ENCODE measurements at regions not wholly inside any gene's neighbourhood (a gene's known extent, or its start where the extent isn't known, plus 50 kb on each side); places are given as distances from the start of the nearest gene placed in this dataset.

DNA sequence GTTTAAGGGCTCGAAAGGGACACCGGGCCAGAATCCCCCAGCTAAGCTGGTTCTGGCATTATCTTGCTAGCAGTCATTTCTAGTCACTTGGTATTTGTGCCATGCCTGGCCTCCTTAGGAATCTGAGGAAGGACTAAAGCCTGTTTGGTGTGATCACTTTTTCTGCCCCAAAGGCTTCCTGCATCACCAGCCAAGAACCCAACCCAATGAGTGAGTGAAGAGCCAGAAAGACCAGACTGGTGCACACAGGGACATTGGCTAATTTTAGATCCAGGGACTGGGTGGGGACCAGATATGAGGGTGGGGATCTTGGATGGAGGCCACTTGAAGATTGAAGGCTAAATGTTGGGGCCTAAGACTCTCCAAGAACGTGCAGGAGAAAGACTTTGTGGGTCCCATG is 411.9 kb upstream of the TNP1 start:
- DNase-seq (ENCODE audit: low spot score): no peak

DNA sequence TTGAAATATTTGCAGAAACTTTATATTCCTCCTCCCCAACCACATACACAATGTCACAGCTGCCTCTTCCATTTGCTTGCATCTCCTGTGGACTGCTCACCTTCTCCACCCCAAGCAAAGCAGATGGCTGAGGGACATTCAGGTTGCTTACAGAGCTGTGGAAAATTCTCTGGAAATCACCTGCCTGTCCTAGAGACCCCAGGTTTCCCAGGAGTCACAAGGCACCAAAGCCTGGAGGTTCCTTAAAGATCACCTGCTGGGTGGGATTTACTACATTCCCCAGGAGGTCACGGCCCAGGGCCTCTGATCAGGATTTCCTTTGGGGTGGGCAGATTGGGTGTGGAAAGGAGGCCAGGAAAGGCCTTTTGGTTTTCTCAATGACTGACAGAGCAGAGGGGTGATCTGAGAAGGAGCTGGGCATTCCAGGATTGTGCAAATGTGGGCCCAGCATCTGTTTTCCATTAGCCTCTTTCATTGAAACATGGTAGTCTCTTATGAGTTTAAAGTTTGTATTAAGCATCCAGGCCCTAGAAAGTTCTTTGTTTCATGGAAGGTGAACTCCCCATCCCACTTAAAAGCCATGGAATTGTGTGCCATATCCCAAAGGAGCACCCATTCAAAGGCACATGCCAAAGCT is 410.7 kb upstream of the TNP1 start:
- no peak for DNase-seq (ENCODE audit: low spot score)

DNA sequence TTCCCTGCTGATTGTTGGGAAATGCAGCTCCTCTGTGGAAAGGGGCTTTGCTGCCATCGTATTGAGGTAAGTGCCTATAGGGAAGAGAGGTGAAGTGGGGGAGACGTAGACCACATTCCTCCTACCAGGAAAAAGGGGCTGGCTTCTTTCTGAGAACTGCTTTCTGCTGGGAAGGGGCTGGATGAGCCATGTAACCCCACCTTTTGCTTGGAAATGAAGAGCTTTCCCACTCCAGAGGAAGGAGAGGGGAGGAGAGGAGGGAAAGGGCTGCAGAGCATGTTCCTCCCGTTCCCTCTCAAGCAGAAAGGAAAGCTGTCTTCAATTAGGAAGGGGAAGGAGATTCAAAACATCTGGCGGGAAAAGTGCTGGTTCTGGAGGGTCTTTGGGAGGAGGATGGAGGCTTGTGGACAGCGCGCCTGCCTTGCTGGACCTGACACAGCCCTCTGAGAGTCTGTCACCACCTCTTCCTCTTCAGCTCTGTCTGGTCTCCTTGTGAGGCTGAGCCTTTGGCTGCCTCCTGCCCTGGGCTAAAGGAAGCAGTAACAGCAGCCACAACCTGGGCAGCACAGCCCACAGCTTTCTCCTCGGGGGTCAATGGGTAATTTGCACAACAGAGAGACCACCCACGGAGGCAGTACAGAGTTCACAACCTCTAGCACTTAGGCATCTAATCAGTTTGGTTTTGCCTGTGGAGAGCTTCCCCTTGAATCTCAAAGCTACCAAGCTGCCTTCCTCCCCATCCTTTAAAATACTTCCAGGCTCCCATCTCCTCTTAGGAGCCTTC is 410.0 kb upstream of the TNP1 start:
- DNase-seq (ENCODE audit: low spot score): no peak

DNA sequence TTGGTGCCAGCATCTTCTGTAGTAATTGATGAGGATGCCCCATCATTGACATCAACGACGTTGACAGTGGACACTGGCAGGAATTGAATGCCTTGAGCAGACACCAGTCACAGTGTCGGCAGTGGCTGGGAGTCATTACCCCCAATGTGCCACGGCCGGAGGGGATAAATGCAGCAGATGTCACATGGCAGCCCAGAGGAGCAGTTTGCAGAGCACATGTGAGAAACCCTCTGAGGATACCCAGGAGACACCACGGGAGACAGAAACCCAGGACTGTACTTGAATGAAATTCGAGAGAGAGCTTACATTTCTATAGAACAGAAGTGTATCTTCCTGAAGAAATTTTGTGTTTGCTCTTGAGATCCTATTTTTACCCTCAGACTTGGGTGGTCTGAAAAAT is 409.1 kb upstream of the TNP1 start:
- no peak for DNase-seq (ENCODE audit: low spot score)

DNA sequence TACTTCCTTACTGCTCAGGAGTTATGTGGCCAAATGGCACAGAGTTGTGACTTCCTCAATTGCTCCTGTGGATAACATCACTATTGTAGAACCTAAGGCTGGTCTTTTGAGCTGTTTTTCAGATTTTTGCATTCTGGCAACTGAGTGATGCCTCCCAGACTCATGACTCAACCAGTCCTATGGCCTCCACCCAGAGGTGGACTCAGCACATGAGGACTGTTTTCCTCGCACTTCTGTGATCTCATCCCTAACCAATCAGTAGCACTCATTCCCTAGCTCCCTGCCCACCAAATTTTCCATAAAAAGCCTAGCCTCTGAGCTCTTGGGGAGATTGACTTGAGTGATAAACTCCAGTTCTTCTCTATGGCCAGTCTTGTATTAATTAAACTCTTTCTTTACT is 407.9 kb upstream of the TNP1 start:
- DNase-seq (ENCODE audit: low spot score): no peak

DNA sequence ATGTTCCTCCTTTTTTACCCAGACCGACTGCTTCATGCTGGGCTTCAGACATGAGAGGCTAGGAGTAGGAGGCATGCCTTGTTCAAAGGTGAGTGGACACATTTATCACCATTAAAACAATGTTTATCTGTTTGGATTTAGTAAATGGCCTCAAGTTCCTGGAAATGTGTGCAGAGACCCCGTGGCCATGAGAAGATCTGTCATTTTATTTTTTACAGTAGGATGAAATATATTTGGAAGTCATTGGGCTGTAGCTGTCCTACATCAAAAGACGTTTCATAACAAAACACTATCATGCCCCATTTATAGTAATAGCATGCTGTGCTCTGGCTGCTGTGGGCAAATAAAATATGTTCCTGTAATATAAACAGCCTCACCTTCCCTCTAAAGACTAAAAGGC is 403.9 kb upstream of the TNP1 start:
- DNase-seq (ENCODE audit: low spot score): no peak

DNA sequence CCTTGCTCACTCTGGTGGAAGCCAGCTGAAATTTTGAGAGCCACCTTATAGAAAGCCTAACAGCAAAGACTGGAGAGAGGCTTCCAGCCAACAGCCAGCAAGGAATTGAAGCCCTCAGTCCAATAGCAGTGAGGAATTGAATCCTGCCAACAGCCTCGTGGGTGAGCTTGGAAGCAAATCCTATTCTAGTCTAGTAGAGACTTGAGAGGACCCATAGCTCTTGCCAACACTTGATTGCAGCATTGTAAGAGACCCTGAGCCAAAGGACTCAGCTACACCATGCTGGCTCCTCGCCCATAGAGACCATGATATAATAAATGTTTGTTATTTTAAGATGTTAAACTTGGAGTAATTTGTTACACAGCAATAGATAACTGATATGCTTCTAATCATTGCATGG is 403.0 kb upstream of the TNP1 start:
- DNase-seq (ENCODE audit: low spot score): no peak

DNA sequence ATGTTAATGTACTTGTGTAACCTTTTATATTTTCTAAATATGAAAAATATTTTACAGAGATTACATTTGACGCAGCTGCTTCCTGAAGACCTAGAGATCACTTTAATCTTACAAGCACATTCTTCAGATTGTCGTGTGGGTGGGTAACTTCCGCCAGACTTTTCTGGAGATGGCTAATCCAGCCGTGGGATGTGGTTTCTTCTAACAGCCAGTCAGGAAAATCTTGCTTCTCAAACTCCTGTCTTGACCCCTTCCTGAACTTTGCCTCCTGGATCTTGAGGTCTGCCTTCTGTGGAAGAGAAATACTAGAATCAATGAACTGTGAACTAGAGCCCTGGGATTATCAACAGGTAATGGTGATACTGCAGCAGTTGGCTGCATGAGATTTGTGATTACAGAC is 401.6 kb upstream of the TNP1 start:
- DNase-seq (ENCODE audit: low spot score): peak; percentile 84

DNA sequence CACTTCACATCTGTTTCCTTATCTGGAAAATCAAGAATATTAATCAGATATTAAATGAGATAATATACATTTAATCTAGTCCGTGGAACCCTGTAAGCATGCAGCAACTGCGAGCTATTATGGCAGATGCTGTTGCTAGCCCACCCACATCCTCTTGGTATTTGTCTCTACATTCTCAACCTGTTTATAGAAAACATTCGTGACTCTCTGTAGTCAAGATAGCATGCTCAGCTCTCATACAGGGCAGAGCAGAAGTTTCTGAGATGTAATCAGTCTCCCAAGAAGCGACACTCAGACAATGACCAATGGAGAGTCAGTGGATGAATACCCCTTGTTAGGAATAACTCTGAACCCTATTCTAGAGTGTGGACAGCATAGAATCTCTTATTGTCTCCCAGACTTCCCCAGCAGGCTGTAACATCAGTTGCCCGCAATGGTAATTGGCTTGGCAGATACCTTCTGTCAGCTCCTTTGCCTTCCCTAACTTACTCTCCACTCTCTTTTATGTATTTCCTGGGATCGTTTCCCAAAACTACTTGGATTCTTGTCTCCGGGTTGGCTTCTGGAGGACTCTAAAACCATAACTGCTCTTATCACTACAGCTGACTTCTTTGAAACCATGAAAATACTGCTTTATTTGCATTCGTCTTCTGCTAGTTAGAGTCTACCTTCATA is 400.7 kb upstream of the TNP1 start:
- DNase-seq (ENCODE audit: low spot score): no peak

DNA sequence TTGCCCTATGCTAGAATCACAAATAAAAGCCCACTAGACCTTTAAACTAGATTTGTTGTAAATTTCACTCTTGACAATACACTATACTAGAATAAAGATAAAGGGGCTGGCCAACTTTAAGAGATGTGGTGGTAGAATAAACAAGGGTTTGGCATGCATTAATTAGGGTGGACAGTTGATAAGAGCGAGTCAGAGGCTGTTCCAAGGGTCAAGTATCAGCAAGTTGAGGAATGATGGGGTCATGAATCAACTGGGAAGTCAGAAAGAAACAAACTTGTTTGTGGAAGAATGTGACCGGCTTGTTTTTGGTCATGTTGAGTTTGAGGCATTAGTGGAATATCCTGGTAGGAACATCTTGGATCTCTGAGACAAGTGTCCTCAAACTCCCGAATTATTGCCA is 398.3 kb upstream of the TNP1 start:
- DNase-seq (ENCODE audit: low spot score): peak; percentile 28

DNA sequence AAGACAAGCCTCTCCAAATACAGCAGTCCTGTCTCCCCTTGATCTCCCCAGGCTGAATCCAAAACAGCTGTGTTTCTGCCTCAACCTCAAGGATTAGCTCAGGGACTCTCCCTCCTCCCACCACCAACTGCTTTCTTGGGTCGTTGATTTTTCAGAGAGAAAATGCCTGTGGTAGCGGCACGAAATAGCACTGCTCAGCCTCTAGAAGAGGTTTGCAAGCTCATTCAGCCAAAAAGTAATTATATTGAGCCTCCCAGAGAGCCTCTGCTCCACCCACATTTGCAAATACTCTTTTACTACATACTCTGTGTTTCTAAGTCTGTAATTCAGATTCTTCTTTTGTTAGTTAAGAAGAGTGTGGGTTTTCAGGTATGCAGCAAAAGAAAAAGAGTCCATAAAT is 396.4 kb upstream of the TNP1 start:
- DNase-seq (ENCODE audit: low spot score): peak; percentile 46

DNA sequence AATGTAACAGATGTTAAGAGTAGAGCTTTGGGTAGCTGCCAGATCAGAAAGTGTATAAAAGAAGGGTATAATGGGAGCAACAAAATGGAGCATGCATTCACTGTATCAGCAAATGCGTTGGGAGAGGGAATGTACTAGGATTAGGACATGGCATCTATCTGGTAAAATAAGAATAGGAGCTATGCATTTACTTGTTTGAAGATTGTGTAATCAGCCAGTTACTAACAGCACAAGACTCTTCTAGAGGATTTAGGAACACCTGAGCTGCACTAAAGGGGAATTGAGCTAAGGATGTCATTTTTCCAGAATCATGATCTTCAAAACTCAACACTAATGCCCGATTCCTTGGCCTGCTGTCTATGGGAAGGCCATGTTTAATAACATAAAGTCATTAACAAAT is 394.2 kb upstream of the TNP1 start:
- no peak for DNase-seq (ENCODE audit: low spot score)

DNA sequence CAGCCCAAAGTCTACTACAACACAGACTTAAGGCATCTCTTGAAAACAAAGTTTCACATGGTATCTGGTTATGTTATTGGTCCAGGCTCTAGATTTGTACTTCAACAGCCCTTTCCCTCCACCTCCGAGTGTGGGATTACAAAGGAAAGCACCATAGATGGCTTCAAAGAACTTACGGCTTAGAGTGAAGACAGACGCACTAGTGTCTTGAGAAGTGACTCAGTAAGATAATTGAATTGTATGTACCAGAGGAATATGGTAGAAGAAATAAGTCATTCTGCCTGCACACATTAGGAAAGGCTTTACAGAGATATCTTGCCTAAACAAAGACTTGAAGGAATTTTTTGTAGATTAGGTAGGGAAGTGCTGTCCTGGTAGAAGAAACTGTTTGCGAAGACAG is 392.3 kb upstream of the TNP1 start:
- DNase-seq (ENCODE audit: low spot score): no peak

DNA sequence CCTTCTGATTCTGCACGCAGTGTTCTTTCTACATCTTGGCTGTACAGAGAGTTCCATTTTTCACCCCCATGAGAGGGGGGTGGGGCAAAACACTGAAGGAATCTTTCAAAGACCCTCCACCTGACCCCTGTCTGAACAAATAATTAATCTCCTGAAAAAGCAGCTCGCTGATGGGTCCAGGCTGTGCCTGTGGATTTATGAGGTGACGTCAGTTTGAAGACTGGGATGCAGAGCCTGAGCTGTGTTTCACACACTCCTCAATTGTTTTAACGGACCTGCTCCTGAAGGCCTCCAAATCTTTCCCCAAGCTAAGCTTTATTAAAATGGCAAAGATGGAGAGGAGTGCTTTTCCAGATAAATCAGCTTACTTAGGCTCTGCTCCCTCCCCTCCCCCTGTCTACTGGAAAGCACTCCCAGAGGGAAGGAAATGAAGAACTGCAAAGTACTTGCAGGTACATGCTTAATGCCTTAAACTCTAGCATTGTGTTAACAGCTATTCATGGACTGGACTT is 390.2 kb upstream of the TNP1 start:
- DNase-seq (ENCODE audit: low spot score): no peak

DNA sequence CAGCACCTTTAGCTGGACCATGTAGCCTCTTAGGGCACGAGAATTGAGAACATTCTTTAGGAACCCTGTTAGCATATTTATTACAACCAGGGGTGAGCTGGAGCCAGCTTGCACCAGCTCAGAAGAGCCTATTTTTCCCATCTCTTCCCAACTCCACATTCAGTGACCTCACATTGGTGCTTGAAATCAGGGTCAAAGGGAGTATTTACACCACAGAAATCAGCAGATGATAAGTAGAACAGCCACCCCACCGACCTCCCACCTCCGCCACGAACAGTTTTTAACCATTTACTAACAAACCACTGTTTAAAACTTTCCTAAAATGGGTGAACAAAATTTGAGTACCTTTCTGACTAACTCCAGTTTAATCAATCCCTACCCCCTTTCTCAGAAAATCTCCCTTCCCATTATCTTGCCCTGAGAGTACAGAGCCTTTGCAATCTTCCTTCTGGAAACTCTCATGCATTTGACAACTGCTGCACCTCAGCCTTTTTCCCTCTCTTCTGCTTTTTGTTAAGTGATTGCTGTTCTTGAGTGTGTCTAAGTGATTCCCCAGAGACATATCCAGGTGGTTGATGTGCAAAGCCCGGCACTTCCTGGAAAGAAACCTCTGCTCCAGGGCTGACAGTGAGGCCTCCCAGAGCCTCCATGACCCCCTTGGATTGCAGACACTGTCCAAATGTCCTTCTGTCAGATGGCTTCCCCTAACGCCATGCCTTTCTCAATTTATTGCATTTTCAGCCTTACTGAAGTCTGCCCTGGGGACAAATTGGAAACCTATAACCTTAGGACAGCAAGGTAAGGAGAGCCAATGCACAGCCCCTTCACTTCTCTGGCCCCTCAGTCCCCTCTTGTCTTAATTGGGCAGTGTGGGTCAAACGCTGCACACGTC is 389.5 kb upstream of the TNP1 start:
- no peak for DNase-seq (ENCODE audit: low spot score)

DNA sequence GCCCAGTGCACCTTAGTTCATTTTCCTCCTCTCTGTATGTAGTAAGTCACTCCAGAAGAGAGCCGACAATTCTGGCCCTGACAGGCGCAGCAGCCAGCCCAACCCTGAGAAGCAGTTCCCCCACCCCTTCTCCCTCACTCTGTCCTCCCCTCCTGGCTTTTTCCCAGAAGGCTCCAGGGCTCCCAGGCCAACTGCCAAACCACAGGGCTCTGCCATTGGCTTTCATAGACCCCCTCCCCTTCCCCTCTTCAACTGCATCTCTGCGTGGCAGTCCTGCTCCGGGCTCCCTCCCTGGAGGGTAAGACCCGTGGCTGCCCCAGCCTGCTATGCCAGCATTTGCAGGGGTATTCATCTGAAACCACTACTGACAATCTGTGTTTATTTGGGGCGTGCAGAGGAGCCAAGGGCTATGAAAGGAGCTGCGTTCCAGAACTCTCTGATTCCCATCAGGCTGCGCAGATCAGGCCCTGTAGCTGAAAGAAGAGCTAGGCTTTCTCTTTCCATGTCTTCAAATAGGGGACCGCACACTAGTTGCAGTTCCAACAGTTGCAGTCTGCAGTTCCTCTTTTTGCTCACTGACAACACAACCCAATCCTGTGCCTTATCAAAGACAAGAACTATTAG is 388.6 kb upstream of the TNP1 start:
- DNase-seq (ENCODE audit: low spot score): peak; percentile 35

DNA sequence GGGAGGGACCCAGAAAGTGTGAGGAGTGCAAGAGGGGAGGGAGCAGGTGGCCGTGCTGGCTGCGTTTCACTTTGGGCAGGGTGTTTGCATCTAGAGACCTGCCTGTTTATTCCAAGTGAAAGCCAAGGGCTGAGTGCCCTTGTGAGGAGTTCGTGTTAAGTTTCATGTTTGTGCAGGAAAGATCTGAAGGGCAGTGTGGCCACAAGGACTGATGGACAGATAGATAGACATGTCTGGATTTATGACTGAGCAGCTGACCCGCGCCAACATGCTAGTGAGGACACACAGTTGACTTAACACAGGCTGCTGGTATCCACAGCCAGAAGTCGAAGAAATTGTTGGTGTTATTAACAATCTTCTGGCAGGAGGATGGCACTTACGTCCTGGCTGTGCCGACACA is 387.6 kb upstream of the TNP1 start:
- DNase-seq (ENCODE audit: low spot score): no peak

DNA sequence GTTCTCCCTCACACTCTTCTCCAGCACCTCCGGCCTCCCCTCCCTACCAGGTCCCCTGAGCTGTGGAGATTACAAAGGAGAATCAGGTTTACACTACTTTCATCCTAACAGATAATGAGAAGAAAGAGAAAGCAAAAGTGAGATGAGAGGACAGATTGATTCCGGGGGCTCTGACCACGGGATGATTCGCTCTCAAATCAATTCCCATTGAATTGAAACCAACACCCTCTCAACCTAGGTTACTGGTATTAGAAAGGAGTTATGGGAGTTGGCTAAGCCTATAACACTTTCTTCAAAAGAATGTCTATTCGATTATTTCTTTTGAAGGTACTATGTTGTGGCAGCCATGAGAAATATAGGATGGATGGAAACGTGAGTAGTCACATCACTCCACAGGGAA is 386.2 kb upstream of the TNP1 start:
- no peak for DNase-seq (ENCODE audit: low spot score)

DNA sequence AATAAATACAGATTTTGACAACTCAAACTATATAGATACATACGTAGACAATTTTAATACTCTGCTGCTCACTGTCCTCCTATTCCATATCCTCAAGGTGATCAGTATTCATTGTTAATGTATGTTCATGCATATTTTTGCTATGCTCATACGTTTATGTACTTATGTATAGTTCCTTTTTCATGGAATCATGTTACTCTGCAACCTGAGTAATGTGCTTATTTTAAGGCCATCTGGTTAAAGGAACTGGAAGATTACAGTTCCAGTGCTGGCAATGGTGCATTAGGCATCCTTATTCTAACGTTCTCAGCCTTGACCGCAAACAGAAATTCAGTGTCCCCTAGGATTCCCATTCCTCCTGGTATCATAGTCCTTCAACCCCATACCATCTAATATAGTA is 385.0 kb upstream of the TNP1 start:
- DNase-seq (ENCODE audit: low spot score): no peak

DNA sequence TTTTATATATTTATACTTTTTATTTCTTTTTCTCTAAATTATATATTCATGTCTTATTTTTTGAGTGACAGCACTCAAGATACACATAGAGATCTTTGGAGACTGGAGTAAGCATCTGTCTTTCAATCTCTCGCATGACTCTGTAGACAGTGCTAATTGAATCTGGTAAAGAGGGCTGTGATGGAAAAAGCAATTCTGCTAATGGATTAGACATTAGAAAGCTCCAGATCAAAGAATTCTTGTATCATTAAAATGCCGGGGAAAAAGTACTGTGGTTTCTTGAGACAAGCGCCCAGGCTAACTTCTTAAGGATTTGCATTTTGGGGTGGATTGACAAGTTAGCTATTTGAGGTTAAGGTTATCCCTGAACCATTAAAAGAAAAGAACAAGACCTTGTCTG is 383.1 kb upstream of the TNP1 start:
- no peak for DNase-seq (ENCODE audit: low spot score)

DNA sequence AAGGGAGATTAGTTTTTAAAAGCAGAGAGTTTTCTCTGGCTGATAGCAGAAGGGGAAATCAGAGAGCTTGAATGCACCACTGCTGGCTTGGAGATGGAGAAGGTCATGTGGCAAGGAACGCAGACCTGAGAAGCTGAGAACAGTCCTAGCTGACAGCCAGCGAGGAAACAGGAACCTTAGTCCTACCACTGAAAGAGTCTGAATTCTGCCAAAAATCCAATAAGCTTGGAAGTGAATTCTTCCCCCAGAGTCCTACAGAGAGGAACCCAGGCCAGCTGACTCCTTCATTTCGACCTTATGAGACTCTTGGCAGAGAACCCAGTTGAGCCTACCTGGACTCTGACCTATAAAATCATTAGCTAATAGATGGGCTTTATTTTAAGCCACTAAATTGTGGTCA is 371.9 kb upstream of the TNP1 start:
- DNase-seq (ENCODE audit: low spot score): no peak

DNA sequence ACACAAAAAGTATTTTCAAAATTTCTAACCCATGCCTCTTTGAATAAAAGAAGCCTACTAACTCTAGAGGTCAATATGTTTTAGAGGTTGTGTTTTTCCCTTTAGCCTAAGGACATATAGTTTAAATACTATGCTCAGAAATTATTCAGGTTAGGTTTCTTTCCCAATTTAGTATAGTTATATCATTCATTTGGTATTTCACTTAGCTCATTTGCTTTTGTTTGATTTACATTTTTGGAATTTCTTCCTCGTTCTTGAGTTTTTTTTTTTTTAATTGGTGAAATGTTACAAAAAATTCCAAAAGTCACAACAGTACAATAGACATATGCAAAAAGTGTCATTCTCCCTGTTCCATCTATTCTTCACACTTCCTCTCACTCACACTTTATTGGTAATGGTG is 371.3 kb upstream of the TNP1 start:
- DNase-seq (ENCODE audit: low spot score): peak; percentile 63
